GM21423 (cell line): ENCODE measurements at regions not wholly inside any gene's neighbourhood (a gene's known extent, or its start where the extent isn't known, plus 50 kb on each side); places are given as distances from the start of the nearest gene placed in this dataset.
"Not testable (repeated sequence)": the region's sequence is repeated elsewhere in the genome, so short reads cannot be mapped to it uniquely, and the experiment has no call there.

Experiments
- ATAC-seq: cut with Tn5 transposase; IDR thresholded peaks from one replicate; pipeline ENCODE4 v1.9.1; 2021; ENCODE audit warnings: mild to moderate bottlenecking, moderate library complexity; ENCODE audit not compliant: unreplicated experiment

- ATAC-seq: no peak
Observed at GRCh38 chr5:114957384-114957783, 212.3 kb downstream of the TRIM36 start.

GRCh38 chr5:114953565-114953964 is 216.1 kb downstream of the TRIM36 start:
- ATAC-seq: no peak

- no peak for ATAC-seq
Observed at GRCh38 chr5:114952876-114953275, 216.8 kb downstream of the TRIM36 start.

- no peak for ATAC-seq
Observed at GRCh38 chr5:114949756-114950155, 220.0 kb downstream of the TRIM36 start.

- ATAC-seq: no peak
Observed at GRCh38 chr5:114948986-114949621, 220.6 kb downstream of the TRIM36 start.

GRCh38 chr5:114948363-114948762 is 221.3 kb downstream of the TRIM36 start:
- no peak for ATAC-seq

- no peak for ATAC-seq
Observed at GRCh38 chr5:114940709-114941108, 229.0 kb downstream of the TRIM36 start.

- ATAC-seq: no peak
Observed at GRCh38 chr5:114935490-114935889, 234.2 kb downstream of the TRIM36 start.

- ATAC-seq: no peak
Observed at GRCh38 chr5:114928644-114929462, 240.9 kb downstream of the TRIM36 start.

GRCh38 chr5:114924769-114925168 is 244.9 kb downstream of the TRIM36 start:
- no peak for ATAC-seq

- no peak for ATAC-seq
Observed at GRCh38 chr5:114912189-114912920, 257.4 kb downstream of the TRIM36 start.

GRCh38 chr5:114910727-114911126 is 259.0 kb downstream of the TRIM36 start:
- no peak for ATAC-seq

- ATAC-seq: no peak
Observed at GRCh38 chr5:114909424-114909823, 260.3 kb downstream of the TRIM36 start.

- ATAC-seq: no peak
Observed at GRCh38 chr5:114903767-114904166, 265.9 kb downstream of the TRIM36 start.

GRCh38 chr5:114898602-114899001 is 271.1 kb downstream of the TRIM36 start:
- no peak for ATAC-seq

- no peak for ATAC-seq
Observed at GRCh38 chr5:114883675-114884074, 286.0 kb downstream of the TRIM36 start.

- ATAC-seq: no peak
Observed at GRCh38 chr5:114859438-114859735, 310.3 kb downstream of the TRIM36 start.

GRCh38 chr5:114858665-114859437 is 310.9 kb downstream of the TRIM36 start:
- no peak for ATAC-seq

GRCh38 chr5:114857941-114858551 is 311.7 kb downstream of the TRIM36 start:
- ATAC-seq: no peak

- not testable (repeated sequence) for ATAC-seq
Observed at GRCh38 chr5:114844711-114845110, 325.0 kb downstream of the TRIM36 start.

- no peak for ATAC-seq
Observed at GRCh38 chr5:114839360-114839759, 330.3 kb downstream of the TRIM36 start.
